ENCODE measurements at regions not wholly inside any gene's neighbourhood (a gene's known extent, or its start where the extent isn't known, plus 50 kb on each side); places are given as distances from the start of the nearest gene placed in this dataset.

GRCh38 chr17:77579682-77580081 lies 378.8 kb upstream of the TNRC6C start (continued):
- TF ChIP-seq AFF4 (CRISPR knock-in tag; IDR thresholded peaks at IDR 0.05; ENCODE audit: borderline replicate concordance): no peak
- TF ChIP-seq ZNF317 (CRISPR knock-in tag; IDR thresholded peaks at IDR 0.05; ENCODE audit: borderline replicate concordance, low read depth): no peak

- CTCF ChIA-PET: interaction anchor here (0.7 kb wide), 1 partner anchor 145 kb away, joined by 3 read pairs; no protein-coding TSS in a partner anchor
- H3K4me1 Mint-ChIP-seq: no peaks in the 10 kb centered on the region
- POLR2A ChIA-PET: no interaction called here
- ATAC-seq: no peak
- no peak for TF ChIP-seq ERG (CRISPR knock-in tag; IDR thresholded peaks at IDR 0.05)
- no peak for TF ChIP-seq IRF2 (CRISPR knock-in tag; IDR thresholded peaks at IDR 0.05; ENCODE audit: borderline replicate concordance, low read depth)
- no peak for TF ChIP-seq GABPB1 (CRISPR knock-in tag; IDR thresholded peaks at IDR 0.05)
- no peak for TF ChIP-seq JUN (CRISPR knock-in tag; IDR thresholded peaks at IDR 0.05)
- TF ChIP-seq ZNF425 (CRISPR knock-in tag; conservative IDR thresholded peaks at IDR 0.05): no peak
- no peak for TF ChIP-seq E2F1 (CRISPR knock-in tag; IDR thresholded peaks at IDR 0.05)
- H3K27ac Mint-ChIP-seq: no peak overlapping the region
- H3K27me3 Mint-ChIP-seq (ENCODE audit: low read depth): no peaks in the 10 kb centered on the region; the same call in 1 of the 2 replicates
- no peaks in the 10 kb centered on the region for H3K36me3 Mint-ChIP-seq
- DNase-seq (ENCODE audit: low spot score): no peak
- H3K9me3 Mint-ChIP-seq: peaks cover 9% of the 10 kb centered on the region; the same call in 1 of the 2 replicates
- no peak overlapping the region for H3K4me3 Mint-ChIP-seq
Observed at GRCh38 chr17:77580531-77581270, 377.8 kb upstream of the TNRC6C start.

GRCh38 chr17:77581480-77581879 lies 377.0 kb upstream of the TNRC6C start:
- H3K9me3 Mint-ChIP-seq: peaks cover 9% of the 10 kb centered on the region; the same call in 1 of the 2 replicates
- DNase-seq (ENCODE audit: low spot score): no peak
- no peak for ATAC-seq
- H3K27ac Mint-ChIP-seq: no peak overlapping the region
- no peaks in the 10 kb centered on the region; the same call in 1 of the 2 replicates for H3K27me3 Mint-ChIP-seq (ENCODE audit: low read depth)
- H3K4me3 Mint-ChIP-seq: no peak overlapping the region
- no peaks in the 10 kb centered on the region for H3K4me1 Mint-ChIP-seq
- POLR2A ChIA-PET: no interaction called here
- CTCF ChIA-PET: interaction anchor here (0.6 to 0.7 kb wide), 2 partner anchors 9 to 15 kb away, joined by 3 to 4 read pairs; no protein-coding TSS in a partner anchor
- H3K36me3 Mint-ChIP-seq: no peaks in the 10 kb centered on the region
- TF ChIP-seq ZNF416 (CRISPR knock-in tag; IDR thresholded peaks at IDR 0.05) (no peak), GTF2I (CRISPR knock-in tag; conservative IDR thresholded peaks at IDR 0.05) (no peak), MYBL2 (CRISPR knock-in tag; IDR thresholded peaks at IDR 0.05) (no peak), SP1 (CRISPR knock-in tag; conservative IDR thresholded peaks at IDR 0.05) (no peak), OVOL2 (CRISPR knock-in tag; IDR thresholded peaks at IDR 0.05; ENCODE audit: borderline replicate concordance) (no peak), ZNF396 (CRISPR knock-in tag; IDR thresholded peaks at IDR 0.05; ENCODE audit: borderline replicate concordance) (no peak), FOXP1 (CRISPR knock-in tag; IDR thresholded peaks at IDR 0.05; ENCODE audit: borderline replicate concordance) (no peak), NFATC4 (CRISPR knock-in tag; IDR thresholded peaks at IDR 0.05) (no peak), NR3C1 (CRISPR knock-in tag; conservative IDR thresholded peaks at IDR 0.05; ENCODE audit: low read depth) (no peak), GRHL2 (CRISPR knock-in tag; IDR thresholded peaks at IDR 0.05; ENCODE audit: insufficient replicate concordance, severe bottlenecking) (no peak), STAT6 (CRISPR knock-in tag; conservative IDR thresholded peaks at IDR 0.05; ENCODE audit: low read depth) (no peak), PREB (CRISPR knock-in tag; IDR thresholded peaks at IDR 0.05; ENCODE audit: borderline replicate concordance) (no peak)

Data from WTC11 (cell line).